ENCODE measurements at regions not wholly inside any gene's neighbourhood (a gene's known extent, or its start where the extent isn't known, plus 50 kb on each side); places are given as distances from the start of the nearest gene placed in this dataset.

GRCh38 chr14:83470466-83470865, 1936.8 kb upstream of the SEL1L start:
- Histone ChIP-seq H3K4me3 (no peak overlapping the region), H3K36me3 (no peaks in the 10 kb centered on the region), H3K27me3 (ENCODE audit: low read depth) (no peaks in the 10 kb centered on the region), H3K9me3 (no peaks in the 10 kb centered on the region), H3K27ac (no peak overlapping the region), H3K4me1 (no peaks in the 10 kb centered on the region)
- DNase-seq (no peak), ATAC-seq (no peak)
- TF ChIP-seq CTCF (IDR thresholded peaks at IDR 0.05): no peak
- intact Hi-C loops (cut with DNase I): no loop called here

- Histone ChIP-seq H3K4me1 (no peaks in the 10 kb centered on the region), H3K4me3 (no peak overlapping the region), H3K36me3 (no peaks in the 10 kb centered on the region), H3K27ac (no peak overlapping the region), H3K9me3 (no peaks in the 10 kb centered on the region), H3K27me3 (ENCODE audit: low read depth) (no peaks in the 10 kb centered on the region)
- DNase-seq (no peak), ATAC-seq (no peak)
- TF ChIP-seq CTCF (IDR thresholded peaks at IDR 0.05): no peak
- intact Hi-C loops (cut with DNase I): no loop called here
These were observed 1937.5 kb upstream of the SEL1L start for GRCh38 chr14:83470959-83471695.

- Histone ChIP-seq H3K27me3 (ENCODE audit: low read depth) (no peaks in the 10 kb centered on the region), H3K4me1 (no peaks in the 10 kb centered on the region), H3K9me3 (no peaks in the 10 kb centered on the region), H3K27ac (no peak overlapping the region), H3K4me3 (no peak overlapping the region), H3K36me3 (no peaks in the 10 kb centered on the region)
- intact Hi-C loops (cut with DNase I): no loop called here
- no peak for DNase-seq
- no peak for ATAC-seq
- no peak for TF ChIP-seq CTCF (IDR thresholded peaks at IDR 0.05)
These were observed 1940.0 kb upstream of the SEL1L start for GRCh38 chr14:83473416-83474235.

GRCh38 chr14:83478741-83479140, 1945.1 kb upstream of the SEL1L start:
- DNase-seq (no peak), ATAC-seq (no peak)
- no peak for TF ChIP-seq CTCF (IDR thresholded peaks at IDR 0.05)
- H3K4me3 ChIP-seq: no peak overlapping the region
- no peak overlapping the region for H3K27ac ChIP-seq
- H3K4me1 ChIP-seq: no peaks in the 10 kb centered on the region
- intact Hi-C loops (cut with DNase I): no loop called here
- H3K36me3 ChIP-seq: no peaks in the 10 kb centered on the region
- H3K27me3 ChIP-seq (ENCODE audit: low read depth): no peaks in the 10 kb centered on the region
- H3K9me3 ChIP-seq: no peaks in the 10 kb centered on the region

GRCh38 chr14:83483063-83483462, 1949.4 kb upstream of the SEL1L start:
- Histone ChIP-seq H3K4me1 (no peaks in the 10 kb centered on the region), H3K27ac (no peak overlapping the region), H3K27me3 (ENCODE audit: low read depth) (no peaks in the 10 kb centered on the region), H3K9me3 (no peaks in the 10 kb centered on the region), H3K36me3 (no peaks in the 10 kb centered on the region), H3K4me3 (no peak overlapping the region)
- intact Hi-C loops (cut with DNase I): no loop called here
- TF ChIP-seq CTCF (IDR thresholded peaks at IDR 0.05): no peak
- DNase-seq (no peak), ATAC-seq (no peak)
